CD4-positive, alpha-beta T cell treated with Interleukin-4 for 4 hours (primary cell): ENCODE measurements at regions not wholly inside any gene's neighbourhood (a gene's known extent, or its start where the extent isn't known, plus 50 kb on each side); places are given as distances from the start of the nearest gene placed in this dataset.
A peak's percentile ranks its signal among the peaks of the same experiment; 100 is the strongest.
"Not testable (repeated sequence)": the region's sequence is repeated elsewhere in the genome, so short reads cannot be mapped to it uniquely, and the experiment has no call there.

Experiments used
- DNase-seq: peaks from one replicate; pipeline ENCODE4 v3.0.0-alpha.2; 2020

- not testable (repeated sequence) for DNase-seq
Measured at GRCh38 chr21:25531538-25532250, 75.6 kb downstream of the MRPL39 start.

- no peak for DNase-seq
Measured at GRCh38 chr21:25528515-25528914, 78.8 kb downstream of the MRPL39 start.

GRCh38 chr21:25518491-25518911 is 88.8 kb downstream of the MRPL39 start:
- no peak for DNase-seq

GRCh38 chr21:25515484-25516405 is 91.5 kb downstream of the MRPL39 start:
- no peak for DNase-seq

- no peak for DNase-seq
Measured at GRCh38 chr21:25513810-25514209, 93.5 kb downstream of the MRPL39 start.

- no peak for DNase-seq
Measured at GRCh38 chr21:25512095-25513081, 94.9 kb downstream of the MRPL39 start.

GRCh38 chr21:25509862-25510261 is 97.4 kb downstream of the MRPL39 start:
- no peak for DNase-seq

- DNase-seq, result no peak
Measured at GRCh38 chr21:25508364-25508763, 98.9 kb downstream of the MRPL39 start.

GRCh38 chr21:25507522-25507921 is 99.8 kb downstream of the MRPL39 start:
- DNase-seq, result no peak

GRCh38 chr21:25506887-25507286 is 100.4 kb downstream of the MRPL39 start:
- DNase-seq, result no peak

- DNase-seq, result no peak
Measured at GRCh38 chr21:25506261-25506660, 101.0 kb downstream of the MRPL39 start.

- no peak for DNase-seq
Measured at GRCh38 chr21:25503981-25504380, 103.3 kb downstream of the MRPL39 start.

- peak; percentile 55 for DNase-seq
Measured at GRCh38 chr21:25501996-25502665, 105.2 kb downstream of the MRPL39 start.

GRCh38 chr21:25501462-25501861 is 105.8 kb downstream of the MRPL39 start:
- DNase-seq, result no peak

- no peak for DNase-seq
Measured at GRCh38 chr21:25500598-25500997, 106.7 kb downstream of the MRPL39 start.

GRCh38 chr21:25496825-25497482 is 110.3 kb downstream of the MRPL39 start:
- DNase-seq, result no peak

- DNase-seq, result no peak
Measured at GRCh38 chr21:25494804-25495203, 112.5 kb downstream of the MRPL39 start.

GRCh38 chr21:25493722-25494121 is 113.6 kb downstream of the MRPL39 start:
- DNase-seq, result no peak

GRCh38 chr21:25491267-25491666 is 116.0 kb downstream of the MRPL39 start:
- no peak for DNase-seq

- no peak for DNase-seq
Measured at GRCh38 chr21:25490742-25491141, 116.5 kb downstream of the MRPL39 start.

- DNase-seq, result no peak
Measured at GRCh38 chr21:25489673-25490072, 117.6 kb downstream of the MRPL39 start.
